ENCODE measurements at regions not wholly inside any gene's neighbourhood (a gene's known extent, or its start where the extent isn't known, plus 50 kb on each side); places are given as distances from the start of the nearest gene placed in this dataset.
A peak's percentile ranks its signal among the peaks of the same experiment; 100 is the strongest.

DNA sequence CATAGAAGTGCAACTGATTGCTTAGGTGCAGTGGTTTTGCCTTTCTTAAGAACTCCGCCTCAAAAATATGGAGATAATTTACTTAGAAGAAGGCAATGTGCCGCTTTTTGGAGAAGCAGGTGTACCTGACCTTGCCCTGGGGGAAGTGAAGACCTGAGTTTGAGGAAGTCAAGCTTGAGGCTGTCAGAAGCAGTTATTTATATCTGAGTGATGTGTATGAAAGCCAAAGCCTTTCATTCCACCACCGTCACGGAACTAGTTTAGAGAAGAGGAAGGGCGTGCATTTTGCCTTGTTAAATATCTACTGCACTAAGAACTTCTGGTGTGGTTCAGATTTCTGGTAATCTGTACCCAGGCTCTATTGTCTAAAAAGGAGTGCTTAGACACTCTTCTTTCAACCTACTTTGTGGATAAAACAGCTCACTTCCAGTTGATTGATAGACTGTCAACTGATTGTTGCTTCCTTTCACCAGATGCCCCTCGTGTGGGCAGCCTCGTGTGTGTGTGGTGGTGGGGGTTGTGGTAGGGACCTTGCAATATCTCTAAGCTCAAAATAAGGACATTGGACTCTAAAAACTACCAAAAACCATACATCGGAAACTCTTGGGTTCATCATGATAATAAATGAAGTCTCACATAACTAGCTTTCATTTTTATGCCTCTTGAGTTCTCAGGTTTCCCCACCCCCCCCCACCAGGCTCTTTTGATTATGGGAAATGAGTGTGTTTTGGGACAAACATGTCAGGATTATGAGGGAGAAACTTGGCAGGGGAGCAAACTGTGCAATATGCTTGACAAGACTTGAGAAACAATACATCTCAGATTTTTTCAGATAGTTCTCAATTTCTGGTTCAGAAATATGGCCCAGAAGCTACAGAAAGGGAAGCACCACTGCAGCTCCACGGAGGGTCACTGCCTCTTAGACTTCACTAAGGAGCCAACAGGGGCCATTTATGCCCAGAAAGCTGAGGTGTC lies 78.6 kb downstream of the ARF6 start:
- peak; percentile 58 for DNase-seq

DNA sequence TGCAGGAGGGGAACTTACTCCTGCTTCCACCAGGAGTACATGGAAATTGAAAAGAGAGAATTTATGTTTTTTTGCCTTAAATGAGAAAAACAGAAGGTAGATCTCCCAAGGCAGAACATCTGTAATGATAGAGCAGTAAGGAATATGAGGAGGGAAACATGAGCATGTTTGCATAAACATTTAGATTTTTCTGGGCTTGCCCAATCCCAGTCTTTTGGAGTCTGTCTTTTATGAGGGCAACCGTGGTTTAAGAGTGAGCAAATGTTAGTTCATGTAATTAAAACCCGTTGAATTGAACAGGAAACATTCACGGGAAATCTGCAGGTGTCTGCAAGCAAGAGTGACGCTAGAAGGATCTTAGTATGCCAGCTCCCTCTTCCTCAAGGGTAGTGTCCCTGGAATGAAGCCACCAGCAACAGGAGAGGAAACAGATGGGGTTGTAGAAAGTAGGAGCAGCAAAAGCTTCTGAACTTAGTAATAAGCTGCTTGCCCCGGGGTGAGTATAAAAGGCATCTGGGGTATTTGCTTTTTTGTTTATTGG lies 79.3 kb downstream of the ARF6 start:
- no peak for DNase-seq

DNA sequence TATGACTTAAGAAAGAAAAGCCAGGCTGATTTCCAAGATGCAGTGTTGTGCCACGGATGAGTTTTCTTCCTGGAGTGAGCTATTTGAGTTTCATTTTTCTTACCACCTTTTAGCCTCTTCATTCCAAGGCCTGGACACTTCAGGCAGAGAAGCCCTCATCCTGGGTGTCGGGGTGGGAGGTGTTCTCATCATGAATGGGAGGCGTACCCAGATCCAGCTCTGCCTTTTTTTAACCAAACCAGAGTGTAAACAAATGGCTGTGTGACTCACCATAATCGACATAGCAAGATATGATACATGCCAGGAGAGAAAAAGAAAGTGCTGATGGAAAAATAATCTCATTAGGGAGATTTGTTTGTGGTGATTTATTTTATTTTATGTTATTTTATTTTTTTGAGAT lies 79.9 kb downstream of the ARF6 start:
- peak; percentile 49 for DNase-seq

DNA sequence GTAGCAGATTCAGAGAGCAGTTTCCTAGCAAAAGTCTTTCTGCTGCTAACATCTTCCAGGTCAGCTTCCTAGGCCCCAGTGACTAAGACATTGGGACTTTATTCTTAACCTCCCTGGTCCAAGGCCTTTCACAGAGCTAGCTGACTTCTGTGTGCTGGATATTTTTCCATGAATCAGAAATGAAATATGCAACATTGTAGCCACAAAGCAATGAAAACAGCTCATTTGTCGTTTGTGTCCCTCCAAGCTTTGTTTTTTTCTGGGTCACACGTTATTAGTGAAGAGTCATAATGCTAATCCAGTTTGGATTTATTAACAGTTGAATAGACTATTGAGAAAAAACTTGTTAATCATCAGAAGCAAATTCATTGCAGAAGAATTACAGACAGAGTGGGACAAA lies 82.4 kb downstream of the ARF6 start:
- no peak for DNase-seq

DNA sequence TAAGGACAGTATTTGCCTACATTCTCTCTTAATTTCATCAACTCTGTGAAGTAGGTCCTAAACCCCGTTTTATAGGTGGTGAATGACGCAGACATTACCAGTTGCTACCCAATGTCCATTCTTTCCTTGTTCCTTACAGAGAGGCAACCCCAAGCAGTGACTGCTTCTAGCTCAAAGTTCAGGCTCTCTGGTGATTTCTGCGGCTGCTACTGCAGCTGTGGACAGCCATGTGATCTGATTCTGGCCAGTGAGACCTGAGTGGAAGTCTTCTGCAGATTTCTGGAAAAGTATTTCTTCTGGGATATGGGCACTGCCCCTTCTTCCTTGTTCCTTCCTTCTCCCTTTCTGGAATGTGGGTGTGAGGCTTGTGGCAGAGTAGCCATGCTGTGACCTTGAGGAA lies 82.9 kb downstream of the ARF6 start:
- DNase-seq, result no peak

DNA sequence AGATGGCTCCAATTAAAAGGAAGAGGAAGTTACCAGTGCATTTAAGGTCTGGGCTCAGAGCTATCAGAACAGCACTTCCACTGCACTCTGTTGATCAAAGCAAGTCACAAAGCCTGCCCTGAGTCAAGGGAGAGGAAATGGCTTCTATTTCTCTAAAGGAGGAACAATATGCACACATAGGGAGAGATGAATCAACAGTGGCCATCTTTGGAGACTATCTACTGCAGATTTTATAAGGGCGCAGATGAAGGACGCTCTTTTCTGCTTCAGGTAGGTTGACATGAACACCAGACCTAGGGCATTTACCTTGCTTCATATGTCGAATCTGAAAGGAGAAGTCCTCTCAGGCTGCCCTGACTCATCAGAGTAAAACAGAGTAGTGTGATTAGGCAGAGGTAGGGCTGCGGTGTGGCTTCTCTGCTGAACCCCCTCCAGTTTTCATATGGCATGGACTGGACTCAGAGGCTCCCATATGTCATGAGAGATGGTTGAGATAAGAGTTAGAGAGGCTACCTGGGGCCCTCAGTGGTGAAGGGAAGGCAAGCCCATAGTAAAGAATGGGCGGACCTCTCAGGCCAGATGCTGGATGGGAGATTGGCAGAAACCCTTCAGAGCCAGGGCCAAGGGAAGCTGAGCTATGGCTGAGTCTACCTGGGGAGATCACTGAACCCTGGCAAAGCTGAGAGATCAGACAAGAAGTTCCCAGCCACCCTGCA lies 84.4 kb downstream of the ARF6 start:
- DNase-seq, result peak; percentile 72

DNA sequence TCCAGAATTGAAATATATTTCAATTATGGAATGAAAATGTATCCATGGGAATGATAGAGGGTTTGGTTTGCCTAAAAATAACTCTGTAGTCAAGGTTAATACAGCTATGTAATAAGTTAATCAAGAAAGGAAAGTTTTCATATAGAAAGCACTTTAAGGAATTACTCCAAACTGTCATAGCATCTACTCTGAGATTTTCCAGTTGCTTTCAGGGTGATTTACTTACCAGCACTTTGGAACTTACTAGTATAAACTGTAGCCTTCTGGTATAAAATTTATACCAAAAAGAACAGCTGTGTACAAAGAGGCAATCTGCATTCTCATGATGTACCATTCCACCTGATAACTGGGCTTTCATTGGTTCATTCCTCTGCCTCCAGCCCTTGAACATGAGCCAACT lies 87.1 kb downstream of the ARF6 start:
- DNase-seq, result no peak

DNA sequence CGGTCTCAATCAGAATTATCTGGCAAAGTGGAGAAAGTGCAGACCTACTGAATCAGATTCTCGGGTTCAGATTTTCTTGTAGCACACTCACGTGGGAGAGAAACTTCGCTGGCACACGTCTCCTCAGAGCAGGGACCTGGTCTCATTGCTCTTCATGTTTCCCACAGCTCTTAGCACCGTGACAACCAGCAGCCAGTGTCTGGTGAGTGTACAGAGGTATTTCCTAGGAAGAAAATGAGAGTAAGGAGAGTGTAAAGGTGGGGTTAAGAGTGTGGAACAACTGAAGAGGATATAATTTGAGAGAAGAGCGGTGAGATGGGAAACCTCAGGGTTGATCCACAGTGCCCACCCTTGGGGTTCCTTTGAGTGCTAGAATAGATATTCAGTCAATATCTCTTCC lies 89.2 kb downstream of the ARF6 start:
- DNase-seq, result no peak

DNA sequence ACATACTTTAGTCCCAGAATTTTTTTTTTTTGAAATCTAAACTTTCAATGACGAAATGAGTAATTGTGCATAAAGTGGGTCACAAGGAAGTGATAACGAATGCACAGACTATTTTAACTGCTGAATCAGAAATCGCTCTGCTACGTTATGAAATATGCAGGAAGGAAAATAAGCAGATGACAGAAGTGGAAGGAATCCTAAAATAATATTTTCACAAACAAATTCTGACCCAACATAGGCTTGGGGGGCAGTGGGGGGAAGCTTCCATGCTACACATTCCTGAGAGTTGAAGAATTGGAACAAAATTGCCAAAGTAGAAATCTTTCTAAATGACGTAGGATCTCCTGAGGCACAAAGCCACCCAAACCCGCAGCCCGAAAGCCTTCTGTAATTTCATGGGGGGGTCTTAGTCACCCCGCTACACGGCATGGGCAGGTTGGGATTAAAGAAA lies 89.6 kb downstream of the ARF6 start:
- no peak for DNase-seq

DNA sequence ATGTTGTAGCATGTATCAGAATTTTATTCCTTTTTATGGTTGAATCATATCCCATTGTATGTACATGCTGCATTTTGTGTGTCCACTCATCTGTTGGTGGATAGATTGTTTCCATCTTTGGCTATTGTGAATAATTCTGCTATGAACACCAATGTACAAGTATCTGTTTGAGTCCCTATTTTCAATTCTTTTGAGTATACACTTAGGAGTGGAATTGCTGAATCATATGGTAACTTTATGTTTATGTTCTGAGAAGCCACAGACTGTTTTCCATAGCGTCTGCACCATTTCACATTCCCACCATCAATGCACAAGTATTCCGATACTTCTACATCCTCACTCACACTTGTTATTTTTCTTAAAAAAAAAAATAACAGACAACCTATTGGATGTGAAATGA lies 91.5 kb downstream of the ARF6 start:
- no peak for DNase-seq

DNA sequence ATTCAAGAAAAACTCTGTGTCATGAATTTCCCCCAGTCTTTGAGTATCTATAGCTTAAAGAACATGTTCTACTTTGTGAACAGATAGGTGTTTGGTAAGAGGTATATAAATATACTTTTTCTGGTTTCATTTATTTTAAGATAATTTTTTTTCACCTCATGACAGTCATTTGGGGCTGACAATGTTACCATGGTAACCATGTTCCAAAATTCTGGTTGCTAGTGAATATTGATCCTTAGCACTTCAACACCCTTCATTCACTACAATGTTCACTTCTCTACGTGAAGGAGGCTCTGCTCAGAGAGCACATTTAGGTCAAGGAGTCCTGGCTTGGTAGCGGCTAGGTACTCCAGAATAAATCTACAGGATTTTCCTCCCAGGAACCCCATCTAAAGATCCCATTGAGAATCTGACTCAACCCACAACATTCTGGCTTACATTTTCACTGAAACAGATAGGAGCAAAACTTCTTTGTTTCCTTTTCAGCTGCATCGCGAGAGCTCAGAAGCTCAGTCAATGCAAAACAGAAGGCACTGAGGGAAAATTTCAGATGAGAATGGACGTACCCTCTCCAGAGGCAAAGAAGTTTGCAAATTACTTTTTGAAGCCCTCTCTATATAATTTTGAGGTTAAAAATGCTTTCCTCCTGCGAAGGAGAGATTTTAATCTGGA lies 93.6 kb downstream of the ARF6 start:
- no peak for DNase-seq

DNA sequence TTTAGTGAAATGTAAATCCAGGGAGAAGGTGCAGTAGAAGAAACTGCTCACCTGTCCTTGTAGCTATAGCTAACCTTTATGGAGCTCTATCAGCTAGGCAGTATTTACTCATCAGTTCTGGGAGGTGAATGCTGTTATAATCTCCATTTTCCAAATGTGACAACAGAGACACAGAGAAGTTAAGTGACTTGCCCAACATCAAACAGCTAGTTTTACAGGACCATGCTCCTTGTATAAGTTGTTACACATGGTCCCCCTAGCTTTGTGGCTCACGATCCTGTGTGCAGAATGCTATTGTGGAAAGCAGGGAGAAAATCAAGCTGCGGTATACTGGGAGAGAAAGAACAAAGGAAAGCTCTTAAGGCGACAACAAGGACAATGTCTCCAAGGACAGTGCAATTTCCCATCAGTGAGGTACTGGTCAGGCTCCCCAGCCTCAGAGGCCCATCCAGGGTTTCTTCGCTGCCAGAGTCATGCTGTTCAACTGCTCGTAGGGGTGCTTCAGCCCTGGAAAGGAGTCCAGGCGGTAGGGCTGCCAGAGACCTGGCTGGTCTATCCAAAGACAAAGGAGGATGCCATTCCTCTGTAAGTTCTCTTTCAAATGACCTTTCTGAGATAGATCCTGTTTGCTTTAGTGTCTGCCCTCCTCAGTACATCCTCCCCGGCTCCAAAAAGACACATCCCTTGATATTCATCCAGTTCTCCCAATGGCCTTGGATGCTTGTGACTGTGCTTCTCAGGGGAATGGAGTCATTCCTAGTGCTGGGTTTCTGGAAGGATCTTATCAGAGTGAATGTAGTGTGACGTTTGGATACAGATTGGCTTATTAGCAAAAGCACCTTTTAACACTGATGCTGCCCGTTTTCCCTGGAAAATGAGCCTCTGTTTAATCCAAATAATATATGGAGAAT lies 95.5 kb downstream of the ARF6 start:
- DNase-seq, result no peak

DNA sequence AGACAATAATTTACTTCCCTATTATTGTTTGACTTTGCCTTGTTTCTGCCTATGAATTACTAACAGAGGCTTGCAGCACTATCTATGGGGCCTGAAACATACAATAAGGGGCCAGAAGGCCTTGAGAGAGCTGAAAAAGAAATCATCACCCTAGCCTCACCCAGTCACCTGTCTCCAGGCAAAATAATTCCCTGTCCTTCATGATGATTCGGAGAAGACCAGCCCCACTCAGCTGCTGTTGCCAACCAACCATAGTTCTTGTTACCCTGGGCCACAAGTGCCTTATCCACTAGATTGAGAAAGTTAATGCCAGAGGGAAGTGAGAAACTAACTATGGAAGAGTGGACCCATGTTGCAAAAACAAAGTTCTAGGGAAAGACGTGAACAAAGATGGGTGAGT lies 97.1 kb downstream of the ARF6 start:
- no peak for DNase-seq

DNA sequence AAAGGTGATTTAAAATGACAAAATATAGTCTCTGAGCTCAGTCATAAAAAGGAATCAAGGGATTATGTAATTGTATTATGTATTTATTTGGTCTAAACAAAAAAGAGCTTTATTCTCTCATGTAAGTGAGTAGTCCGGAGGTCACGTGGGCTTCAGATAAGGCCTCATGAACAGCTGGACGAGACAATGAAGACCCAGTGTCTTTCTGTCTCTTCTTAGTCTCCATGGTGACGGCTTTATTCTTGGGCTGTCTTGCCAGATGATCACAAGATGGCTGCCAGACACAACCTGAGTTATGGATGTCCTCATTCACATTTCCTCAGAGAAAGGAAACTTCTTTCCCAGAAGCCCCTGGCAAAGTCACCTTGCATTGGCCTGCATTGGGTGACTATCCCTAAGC lies 98.6 kb downstream of the ARF6 start:
- DNase-seq, result no peak

DNA sequence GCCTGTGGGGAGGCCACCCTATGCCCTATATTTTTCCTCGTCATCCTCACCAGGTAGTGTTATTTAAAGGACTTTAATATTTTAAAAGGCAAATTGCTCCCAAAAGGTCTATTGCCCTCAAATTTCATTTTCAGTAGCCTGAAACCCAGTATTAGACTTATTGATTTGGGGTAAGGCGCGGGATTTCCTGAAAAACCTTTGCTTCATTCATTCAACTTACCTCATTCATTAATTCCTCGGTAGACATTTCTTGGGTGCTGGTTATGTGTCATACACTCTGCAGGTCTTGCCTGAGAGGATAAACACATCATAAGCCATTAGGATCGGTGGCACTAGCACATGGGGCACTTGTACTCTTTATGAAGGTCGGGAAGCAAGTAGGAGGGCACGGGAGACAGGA lies 99.2 kb downstream of the ARF6 start:
- DNase-seq, result no peak

DNA sequence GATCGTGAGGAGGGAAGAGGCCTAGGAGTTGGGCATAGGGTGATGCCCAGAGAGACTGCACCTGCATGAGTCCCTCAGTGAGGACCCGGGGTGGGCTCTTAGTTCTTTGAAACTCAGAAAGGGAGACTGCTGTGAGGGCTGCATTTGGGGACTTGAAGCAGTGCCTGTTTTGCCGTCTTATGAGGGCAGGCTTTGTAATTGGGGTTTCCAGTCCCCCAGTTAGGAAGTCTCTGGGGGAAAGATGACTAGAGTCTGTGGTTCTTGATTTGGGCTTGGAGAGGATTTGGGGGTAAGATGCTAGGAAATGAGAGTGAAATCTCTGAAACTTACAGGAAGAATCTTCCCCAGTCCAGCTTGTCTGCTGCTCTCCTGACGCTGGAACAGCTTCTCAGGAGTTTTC lies 99.6 kb downstream of the ARF6 start:
- no peak for DNase-seq

DNA sequence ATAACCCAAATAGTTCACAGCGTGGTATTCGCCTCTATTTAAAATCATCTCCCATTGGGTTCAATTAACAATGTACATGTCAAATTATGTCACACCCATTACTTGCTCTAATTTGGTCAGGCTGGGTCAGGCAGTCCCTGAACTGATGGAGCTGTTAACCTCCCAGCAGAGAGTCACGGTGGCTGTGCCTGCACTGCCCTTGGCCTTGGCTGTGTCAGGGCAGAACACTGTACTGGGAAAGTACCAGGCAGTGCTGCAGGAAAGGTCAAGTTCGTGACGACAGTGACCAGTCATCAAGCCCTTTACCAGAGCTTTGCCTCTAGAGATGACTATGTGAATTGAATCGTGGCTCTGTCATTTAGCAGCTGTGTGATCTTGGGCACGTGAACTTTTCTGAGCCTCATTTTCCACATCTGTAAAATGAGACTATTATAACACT lies 100.0 kb downstream of the ARF6 start:
- DNase-seq, result peak; percentile 71

DNA sequence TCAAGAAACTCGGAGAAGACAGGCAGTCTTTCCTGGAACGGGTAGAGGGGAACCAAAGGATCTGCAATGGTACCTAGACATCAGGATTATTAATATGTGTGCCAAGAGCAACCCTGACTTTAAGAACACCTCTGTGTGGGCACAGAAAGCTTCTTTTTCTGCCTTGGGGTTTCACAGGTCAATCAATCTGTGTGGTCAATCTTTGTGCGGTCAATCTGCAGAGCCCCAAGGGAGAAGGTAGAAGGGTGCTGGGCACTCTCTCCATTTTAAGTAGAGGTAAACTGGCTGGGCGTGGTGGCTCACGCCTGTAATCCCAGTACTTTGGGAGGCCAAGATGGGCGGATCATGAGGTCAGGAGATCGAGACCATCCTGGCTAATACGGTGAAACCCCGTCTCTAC lies 100.7 kb downstream of the ARF6 start:
- no peak for DNase-seq

DNA sequence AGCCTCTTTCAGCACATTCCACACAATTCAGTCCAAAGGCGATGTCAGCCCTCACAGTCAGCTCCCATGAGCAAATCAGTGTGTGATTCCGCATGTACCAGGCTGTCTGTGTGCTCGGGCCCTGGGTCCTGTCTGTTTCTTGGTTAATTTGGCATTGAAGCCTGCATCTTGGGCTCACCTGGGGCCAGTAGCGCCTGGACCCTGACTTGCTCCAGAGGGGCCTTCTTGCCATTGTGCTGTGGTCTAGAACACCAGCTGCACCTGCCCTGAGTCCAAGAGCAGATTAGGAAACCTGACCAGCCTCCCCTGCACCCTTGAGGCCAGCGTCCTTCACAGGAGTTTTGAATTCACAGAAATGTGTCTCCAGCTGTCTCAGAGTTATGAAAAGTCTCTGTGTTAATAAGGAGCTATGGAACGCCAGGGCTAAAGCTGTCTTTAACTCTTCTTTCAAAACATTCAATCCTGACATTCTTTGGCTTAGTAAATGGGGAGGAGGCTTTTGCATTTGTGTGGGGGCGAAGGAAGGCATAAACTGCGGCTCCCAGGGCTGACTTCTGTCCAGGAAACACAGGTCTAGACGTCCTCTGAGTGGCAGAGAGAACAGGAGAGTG lies 102.2 kb downstream of the ARF6 start:
- no peak for DNase-seq

DNA sequence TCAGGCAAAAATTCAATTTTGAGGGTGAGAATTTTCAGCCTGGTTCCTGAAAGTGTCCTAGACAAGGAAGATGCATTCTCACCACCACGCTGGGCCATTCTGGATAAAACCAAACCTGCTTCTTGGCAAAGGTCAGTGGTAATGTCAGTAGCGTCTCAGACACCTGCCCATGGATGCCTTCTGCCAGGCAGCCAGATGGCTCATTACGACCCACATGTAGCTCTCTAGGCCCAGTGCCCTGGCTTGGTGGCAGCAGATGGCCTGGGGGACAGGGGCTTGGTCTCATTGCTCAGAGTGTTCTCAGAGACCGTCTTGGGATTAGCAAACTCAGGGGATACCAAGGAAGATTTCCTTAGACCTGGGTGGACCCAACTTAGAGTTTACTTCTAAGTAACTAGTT lies 105.1 kb downstream of the ARF6 start:
- no peak for DNase-seq

DNA sequence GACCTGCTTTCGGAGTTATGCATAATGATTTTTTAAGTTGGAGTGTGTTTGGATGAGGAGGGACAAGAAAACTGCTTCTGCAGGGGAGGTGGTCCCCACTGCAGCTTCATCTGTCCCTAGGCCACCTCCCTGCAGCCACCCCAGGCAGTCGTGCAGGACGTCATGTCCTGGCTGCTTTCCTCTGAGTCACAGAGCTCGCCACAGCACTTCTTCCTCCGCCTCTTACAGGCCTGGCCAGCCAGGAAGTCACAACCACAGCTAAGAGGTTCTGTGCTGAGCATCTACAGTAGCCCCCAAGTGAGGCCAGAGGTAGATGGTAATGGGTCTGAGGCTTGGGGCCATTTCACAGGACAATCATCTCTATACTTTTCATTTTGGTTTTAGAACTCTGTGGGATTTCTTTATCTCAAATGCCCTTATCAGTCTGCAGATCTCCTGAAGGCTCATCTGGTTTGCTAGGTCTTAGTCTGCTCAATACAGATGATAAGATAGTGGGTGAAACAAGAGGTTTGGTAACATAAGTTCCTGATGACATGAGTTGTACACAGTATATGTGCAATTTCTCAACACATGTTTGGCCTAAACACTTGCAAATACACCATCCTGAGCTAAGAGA lies 106.4 kb downstream of the ARF6 start:
- DNase-seq, result peak; percentile 87
